ENCODE measurements at regions not wholly inside any gene's neighbourhood (a gene's known extent, or its start where the extent isn't known, plus 50 kb on each side); places are given as distances from the start of the nearest gene placed in this dataset.

DNA sequence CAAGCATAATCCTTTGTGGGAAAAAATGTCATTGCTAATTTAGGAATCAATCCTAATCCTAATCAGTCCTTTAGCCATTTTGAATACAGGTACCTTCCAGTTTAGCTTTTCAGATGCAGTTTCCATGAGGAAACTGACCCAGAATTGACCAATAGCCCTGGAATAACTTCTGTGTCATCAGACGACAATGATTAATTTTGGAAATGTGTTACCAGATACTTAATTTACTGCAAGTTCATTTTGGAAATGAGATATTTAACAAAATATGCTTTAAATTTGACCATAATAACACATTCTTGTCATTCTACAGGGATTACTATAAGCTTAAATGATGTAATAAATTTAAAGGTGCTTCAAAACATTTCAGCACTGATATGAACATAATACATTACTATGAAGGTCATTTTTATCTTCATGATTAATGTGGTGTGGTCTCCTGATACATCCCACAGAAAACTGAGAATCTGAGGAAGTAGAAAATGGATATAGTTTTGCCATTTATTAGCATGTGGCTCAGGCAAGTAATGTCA, 129.8 kb upstream of the SH3BP4 start:
- no peak for TF ChIP-seq EZH2 (IDR thresholded peaks at IDR 0.05; ENCODE audit: low read length, unreplicated experiment)
- TF ChIP-seq, protein P1, sequence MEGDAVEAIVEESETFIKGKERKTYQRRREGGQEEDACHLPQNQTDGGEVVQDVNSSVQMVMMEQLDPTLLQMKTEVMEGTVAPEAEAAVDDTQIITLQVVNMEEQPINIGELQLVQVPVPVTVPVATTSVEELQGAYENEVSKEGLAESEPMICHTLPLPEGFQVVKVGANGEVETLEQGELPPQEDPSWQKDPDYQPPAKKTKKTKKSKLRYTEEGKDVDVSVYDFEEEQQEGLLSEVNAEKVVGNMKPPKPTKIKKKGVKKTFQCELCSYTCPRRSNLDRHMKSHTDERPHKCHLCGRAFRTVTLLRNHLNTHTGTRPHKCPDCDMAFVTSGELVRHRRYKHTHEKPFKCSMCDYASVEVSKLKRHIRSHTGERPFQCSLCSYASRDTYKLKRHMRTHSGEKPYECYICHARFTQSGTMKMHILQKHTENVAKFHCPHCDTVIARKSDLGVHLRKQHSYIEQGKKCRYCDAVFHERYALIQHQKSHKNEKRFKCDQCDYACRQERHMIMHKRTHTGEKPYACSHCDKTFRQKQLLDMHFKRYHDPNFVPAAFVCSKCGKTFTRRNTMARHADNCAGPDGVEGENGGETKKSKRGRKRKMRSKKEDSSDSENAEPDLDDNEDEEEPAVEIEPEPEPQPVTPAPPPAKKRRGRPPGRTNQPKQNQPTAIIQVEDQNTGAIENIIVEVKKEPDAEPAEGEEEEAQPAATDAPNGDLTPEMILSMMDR (conservative IDR thresholded peaks at IDR 0.05; ENCODE audit: low read depth, low read length), result no peak
